Stimulated activated CD4-positive, alpha-beta T cell treated with anti-CD3 and anti-CD28 coated beads, Interleukin-15, amount 100 ng/mL, for 24 hours (primary cell): ENCODE measurements at regions not wholly inside any gene's neighbourhood (a gene's known extent, or its start where the extent isn't known, plus 50 kb on each side); places are given as distances from the start of the nearest gene placed in this dataset.

ENCODE experiments used
- DNase-seq: peaks from one replicate; pipeline ENCODE4 v3.0.0-alpha.2; 2020

- DNase-seq = no peak
These were observed 1418.8 kb downstream of the MRPL39 start for GRCh38 chr21:24188506-24188905.

- DNase-seq = no peak
These were observed 1424.2 kb downstream of the MRPL39 start for GRCh38 chr21:24183077-24183476.

GRCh38 chr21:24179110-24179509 is 1428.2 kb downstream of the MRPL39 start:
- DNase-seq = no peak

- no peak for DNase-seq
These were observed 1432.2 kb downstream of the MRPL39 start for GRCh38 chr21:24175106-24175505.

GRCh38 chr21:24171736-24172135 is 1435.5 kb downstream of the MRPL39 start:
- DNase-seq = no peak

- DNase-seq = no peak
These were observed 1443.7 kb downstream of the MRPL39 start for GRCh38 chr21:24163539-24163938.

- DNase-seq = no peak
These were observed 1446.8 kb downstream of the MRPL39 start for GRCh38 chr21:24160528-24160927.

GRCh38 chr21:24153137-24153536 is 1454.1 kb downstream of the MRPL39 start:
- DNase-seq = no peak

- DNase-seq = no peak
These were observed 1456.5 kb downstream of the MRPL39 start for GRCh38 chr21:24150753-24151152.

- DNase-seq = no peak
These were observed 1458.8 kb downstream of the MRPL39 start for GRCh38 chr21:24148461-24148860.

- DNase-seq = no peak
These were observed 1459.6 kb downstream of the MRPL39 start for GRCh38 chr21:24147674-24148073.

GRCh38 chr21:24131056-24131455 is 1476.2 kb downstream of the MRPL39 start:
- DNase-seq = no peak

- no peak for DNase-seq
These were observed 1479.6 kb downstream of the MRPL39 start for GRCh38 chr21:24127651-24128050.

GRCh38 chr21:24123785-24124184 is 1483.5 kb downstream of the MRPL39 start:
- no peak for DNase-seq

- no peak for DNase-seq
These were observed 1488.4 kb downstream of the MRPL39 start for GRCh38 chr21:24118738-24119459.

GRCh38 chr21:24115141-24115540 is 1492.1 kb downstream of the MRPL39 start:
- DNase-seq = no peak

- no peak for DNase-seq
These were observed 1495.3 kb downstream of the MRPL39 start for GRCh38 chr21:24112020-24112419.

- DNase-seq = no peak
These were observed 1496.4 kb downstream of the MRPL39 start for GRCh38 chr21:24110846-24111245.

GRCh38 chr21:24097181-24097580 is 1510.1 kb downstream of the MRPL39 start:
- DNase-seq = no peak

GRCh38 chr21:24096651-24097050 is 1510.6 kb downstream of the MRPL39 start:
- no peak for DNase-seq

- DNase-seq = no peak
These were observed 1514.2 kb downstream of the MRPL39 start for GRCh38 chr21:24093032-24093431.

- no peak for DNase-seq
These were observed 1531.1 kb downstream of the MRPL39 start for GRCh38 chr21:24076179-24076578.

- no peak for DNase-seq
These were observed 1551.6 kb downstream of the MRPL39 start for GRCh38 chr21:24055696-24056095.

GRCh38 chr21:24050231-24050630 is 1557.0 kb downstream of the MRPL39 start:
- DNase-seq = no peak

- DNase-seq = no peak
These were observed 1560.3 kb downstream of the MRPL39 start for GRCh38 chr21:24046829-24047443.
